CD4-positive, alpha-beta T cell (primary cell): ENCODE measurements at regions not wholly inside any gene's neighbourhood (a gene's known extent, or its start where the extent isn't known, plus 50 kb on each side); places are given as distances from the start of the nearest gene placed in this dataset.
A peak's percentile ranks its signal among the peaks of the same experiment; 100 is the strongest.

ENCODE experiments used
- ATAC-seq: fragments of 200-7000 bp; cut with Tn5 transposase; one replicate; pipeline ENCODE4 v1.10.0; 2022; ENCODE audit warnings: mild to moderate bottlenecking; ENCODE audit not compliant: poor library complexity
- CTCF ChIA-PET: fragments of 350-600 bp; sonication (Branson Sonifier 250); formaldehyde crosslinking; loops from one replicate; lab custom pipeline; 2021; ENCODE audit warnings: antibody characterized with exemption, inconsistent platforms; lab: Charles Lee
- POLR2A ChIA-PET: fragments of 350-600 bp; sonication (Branson Sonifier 250); formaldehyde crosslinking; loops from one replicate; lab custom pipeline; 2021; ENCODE audit warnings: antibody characterized with exemption, inconsistent platforms; lab: Charles Lee
- DNase-seq, 14 experiments: peaks; one replicate each; pipeline ENCODE4 v3.0.0-alpha.2; 2013 to 2020; ENCODE audit warnings: mixed read lengths in 2 of 14
- H3K27ac ChIP-seq, 2 donors: one replicate each; pipeline versions ENCODE4 v1.5.1 to v1.7.0; 2013; ENCODE audit warnings: low read length in 2 of 2, low read depth in 1 of 2, mild to moderate bottlenecking in 1 of 2
- H3K27me3 ChIP-seq, 2 experiments: 1 replicate in 1 of 2; 2 replicates in 1 of 2; pipeline versions ENCODE4 v1.6.1 to v1.7.0; 2013; ENCODE audit warnings: low read length in 2 of 2, control low read depth in 1 of 2, mild to moderate bottlenecking in 1 of 2, moderate library complexity in 1 of 2; ENCODE audit not compliant: insufficient read depth in 2 of 2, control insufficient read depth in 1 of 2
- H3K36me3 ChIP-seq: one replicate; pipeline ENCODE4 v1.6.1; 2013; ENCODE audit warnings: low read length, control low read depth; ENCODE audit not compliant: insufficient read depth
- H3K4me1 ChIP-seq: one replicate; pipeline ENCODE4 v1.6.1; 2013; ENCODE audit warnings: low read length, control low read depth; ENCODE audit not compliant: insufficient read depth
- H3K4me3 ChIP-seq: one replicate; pipeline ENCODE4 v1.5.1; 2013; ENCODE audit warnings: mild to moderate bottlenecking, low read length, moderate library complexity
- H3K9me3 ChIP-seq, 2 experiments: 1 replicate in 1 of 2; 2 replicates in 1 of 2; pipeline versions ENCODE4 v1.6.1 to v1.7.0; 2013; ENCODE audit warnings: low read length in 2 of 2, mild to moderate bottlenecking in 2 of 2, control low read depth in 1 of 2, moderate library complexity in 1 of 2; ENCODE audit not compliant: control insufficient read depth in 1 of 2, insufficient read depth in 1 of 2
- H3K27ac Mint-ChIP-seq: one replicate; pipeline ENCODE4 v1.8.0; 2020; ENCODE audit warnings: mixed read lengths
- H3K27me3 Mint-ChIP-seq: one replicate; pipeline ENCODE4 v1.8.0; 2021; ENCODE audit warnings: mixed read lengths
- H3K36me3 Mint-ChIP-seq: one replicate; pipeline ENCODE4 v1.8.0; 2021; ENCODE audit warnings: low read depth, mixed read lengths
- H3K4me1 Mint-ChIP-seq: one replicate; pipeline ENCODE4 v1.8.0; 2021; ENCODE audit warnings: low read depth, mixed read lengths
- H3K4me3 Mint-ChIP-seq: one replicate; pipeline ENCODE4 v1.8.0; 2020; ENCODE audit warnings: mild to moderate bottlenecking, mixed read lengths
- H3K9me3 Mint-ChIP-seq: one replicate; pipeline ENCODE4 v1.8.0; 2020; ENCODE audit warnings: mixed read lengths
- CTCF ChIP-seq: fragments of 200-600 bp; IDR thresholded peaks from one replicate; pipeline ENCODE4 v1.8.0; 2022; ENCODE audit warnings: antibody characterized with exemption, mild to moderate bottlenecking
- intact Hi-C, 2 experiments: fragments of 100-400 bp; cut with DNase I in 1 of 2; cut with micrococcal nuclease in 1 of 2; formaldehyde crosslinking; loops; one replicate each; pipeline versions ENCODE4 v1.15.1 to v1.9.0; 2023 to 2025; cut with DNase I, micrococcal nuclease

DNA sequence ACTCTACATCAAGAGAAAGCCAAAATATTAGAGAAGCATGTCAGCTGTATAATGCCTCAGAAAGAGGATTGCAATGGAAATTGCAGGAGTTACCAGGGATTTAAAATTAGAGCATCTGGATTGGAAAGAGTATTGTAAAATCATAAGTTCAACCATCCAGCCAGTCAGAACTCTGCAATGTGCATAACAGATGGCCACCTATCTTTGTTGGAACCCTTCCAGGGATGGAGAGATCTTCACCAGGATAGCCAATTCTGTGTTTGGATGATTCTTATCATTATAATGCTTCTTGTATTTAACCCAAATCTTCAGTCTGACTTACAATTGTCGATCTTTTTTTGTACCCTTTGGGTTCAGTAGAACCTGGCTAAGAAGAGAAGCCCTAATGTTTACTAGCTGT is 164.4 kb downstream of the TLR4 start:
- Mint-ChIP-seq H3K27ac (no peak overlapping the region), H3K36me3 (no peaks in the 10 kb centered on the region), H3K4me3 (no peak overlapping the region), H3K9me3 (no peaks in the 10 kb centered on the region), H3K27me3 (no peaks in the 10 kb centered on the region), H3K4me1 (no peaks in the 10 kb centered on the region)
- ChIA-PET CTCF (no interaction called here), POLR2A (no interaction called here)
- no peak for ATAC-seq
- intact Hi-C loops, result no loop called here
- Histone ChIP-seq H3K27me3 (no peaks in the 10 kb centered on the region), H3K36me3 (no peaks in the 10 kb centered on the region), H3K9me3 (no peaks in the 10 kb centered on the region), H3K27ac (no peak overlapping the region), H3K4me1 (no peaks in the 10 kb centered on the region), H3K4me3 (no peak overlapping the region)
- no peak for DNase-seq
- TF ChIP-seq CTCF, result no peak

GRCh38 chr9:117869287-117869686 is 165.1 kb downstream of the TLR4 start:
- no peak overlapping the region for H3K27ac Mint-ChIP-seq
- no peak overlapping the region for H3K27ac ChIP-seq
- ATAC-seq (no peak), DNase-seq (peak in 2 of 14 experiments; percentile 4)
- no peak overlapping the region for H3K4me3 Mint-ChIP-seq
- intact Hi-C loops, result no loop called here
- no peak for TF ChIP-seq CTCF
- POLR2A ChIA-PET, result no interaction called here
- H3K36me3 Mint-ChIP-seq, result no peaks in the 10 kb centered on the region
- CTCF ChIA-PET, result no interaction called here
- H3K27me3 Mint-ChIP-seq, result no peaks in the 10 kb centered on the region
- H3K9me3 ChIP-seq, result no peaks in the 10 kb centered on the region
- H3K36me3 ChIP-seq, result no peaks in the 10 kb centered on the region
- no peak overlapping the region for H3K4me3 ChIP-seq
- no peaks in the 10 kb centered on the region for H3K9me3 Mint-ChIP-seq
- H3K27me3 ChIP-seq, result no peaks in the 10 kb centered on the region
- no peaks in the 10 kb centered on the region for H3K4me1 Mint-ChIP-seq
- no peaks in the 10 kb centered on the region for H3K4me1 ChIP-seq

- H3K36me3 Mint-ChIP-seq, result no peaks in the 10 kb centered on the region
Measured at GRCh38 chr9:117869712-117870111, 165.5 kb downstream of the TLR4 start.

More at GRCh38 chr9:117869712-117870111, 165.5 kb downstream of the TLR4 start:
- H3K4me3 ChIP-seq, result no peak overlapping the region
- Mint-ChIP-seq H3K27ac (no peak overlapping the region), H3K9me3 (no peaks in the 10 kb centered on the region), H3K4me1 (no peaks in the 10 kb centered on the region), H3K27me3 (no peaks in the 10 kb centered on the region), H3K4me3 (no peak overlapping the region)
- ATAC-seq (no peak), DNase-seq (peak in 1 of 14 experiments; percentile 9)
- H3K27ac ChIP-seq, result no peak overlapping the region
- no peaks in the 10 kb centered on the region for H3K36me3 ChIP-seq
- intact Hi-C loops, result no loop called here
- POLR2A ChIA-PET, result no interaction called here
- no peaks in the 10 kb centered on the region for H3K4me1 ChIP-seq
- H3K27me3 ChIP-seq, result no peaks in the 10 kb centered on the region
- CTCF ChIA-PET, result no interaction called here
- H3K9me3 ChIP-seq, result no peaks in the 10 kb centered on the region
- TF ChIP-seq CTCF, result no peak
